Tibial nerve (tissue), 4 donors: ENCODE measurements at regions not wholly inside any gene's neighbourhood (a gene's known extent, or its start where the extent isn't known, plus 50 kb on each side); places are given as distances from the start of the nearest gene placed in this dataset.

Source experiments
- DNase-seq, 2 donors: peaks; one replicate each; pipeline ENCODE4 v3.0.0-alpha.2; 2019; ENCODE audit warnings: low spot score in 2 of 2
- H3K27ac ChIP-seq, 4 donors: fragments of 200-600 bp; sonication (generic) in 3 of 4; one replicate each; pipeline ENCODE4 v1.5.1; 2017 to 2019; ENCODE audit warnings: mild to moderate bottlenecking in 1 of 4
- H3K27me3 ChIP-seq, 2 donors: fragments of 200-600 bp; sonication (generic) in 1 of 2; one replicate each; pipeline versions ENCODE4 v1.5.1 to v1.6.0; 2017 to 2019
- H3K36me3 ChIP-seq, 3 donors: fragments of 200-600 bp; sonication (generic); one replicate each; pipeline ENCODE4 v1.5.1; 2018 to 2019
- H3K4me1 ChIP-seq, 4 donors: fragments of 200-600 bp; sonication (generic) in 3 of 4; one replicate each; pipeline ENCODE4 v1.5.1; 2017 to 2019
- H3K4me3 ChIP-seq, 4 donors: fragments of 200-600 bp; sonication (generic) in 3 of 4; one replicate each; pipeline ENCODE4 v1.5.1; 2017 to 2019; ENCODE audit warnings: mild to moderate bottlenecking in 1 of 4, moderate library complexity in 1 of 4
- H3K9me3 ChIP-seq, 4 donors: fragments of 200-600 bp; sonication (generic) in 3 of 4; one replicate each; pipeline ENCODE4 v1.5.1; 2017 to 2019
- CTCF ChIP-seq, 5 experiments: fragments of 200-600 bp in 3 of 5; fragments of 450-650 bp in 2 of 5; sonication (generic) in 3 of 5; IDR thresholded peaks; one replicate each; pipeline ENCODE4 v1.5.1; 2016 to 2019; ENCODE audit warnings: antibody characterized with exemption in 5 of 5, mild to moderate bottlenecking in 3 of 5, moderate library complexity in 2 of 5
- EP300 ChIP-seq, 2 donors: sonication (generic); formaldehyde crosslinking; IDR thresholded peaks; one replicate each; pipeline ENCODE4 v1.6.1; 2017; ENCODE audit warnings: antibody characterized with exemption in 2 of 2, mild to moderate bottlenecking in 1 of 2
- POLR2A ChIP-seq, 2 donors: fragments of 450-650 bp; IDR thresholded peaks; one replicate each; pipeline ENCODE4 v1.6.1; 2017; ENCODE audit warnings: antibody characterized with exemption in 2 of 2, mild to moderate bottlenecking in 2 of 2, moderate library complexity in 2 of 2
- WGBS, 2 donors: methylation state at CpG; one replicate each; pipeline ENCODE4 v1.1.5; 2018; 5-methylcytosine and 5-hydroxymethylcytosine counted together

- no peak overlapping the region for H3K27ac ChIP-seq
- H3K36me3 ChIP-seq: no peaks in the 10 kb centered on the region
- peaks cover 0 to 15% (median 1%) of the 10 kb centered on the region in 4 donors for H3K9me3 ChIP-seq
- H3K4me3 ChIP-seq: no peak overlapping the region
- H3K4me1 ChIP-seq: no peaks in the 10 kb centered on the region
- TF ChIP-seq POLR2A (IDR thresholded peaks at IDR 0.05) (no peak), EP300 (IDR thresholded peaks at IDR 0.05) (no peak), CTCF (IDR thresholded peaks at IDR 0.05) (no peak)
- 44 to 60% methylated on average over 1 of the region's 1 CpG for WGBS, 2 donors
- DNase-seq: no peak
- H3K27me3 ChIP-seq: peaks cover 0 to 37% of the 10 kb centered on the region in 2 donors
Measured at GRCh38 chr1:22297999-22298398, 153.7 kb upstream of the ZBTB40 start.

- no peaks in the 10 kb centered on the region for H3K36me3 ChIP-seq
- peaks cover 0 to 4% of the 10 kb centered on the region in 2 donors for H3K27me3 ChIP-seq
- TF ChIP-seq EP300 (IDR thresholded peaks at IDR 0.05) (no peak), POLR2A (IDR thresholded peaks at IDR 0.05) (no peak), CTCF (IDR thresholded peaks at IDR 0.05) (no peak)
- no peak for DNase-seq
- H3K4me1 ChIP-seq: no peaks in the 10 kb centered on the region
- no peak overlapping the region for H3K4me3 ChIP-seq
- H3K27ac ChIP-seq: no peak overlapping the region
- H3K9me3 ChIP-seq: peaks cover 0 to 22% (median 3%) of the 10 kb centered on the region in 4 donors
Measured at GRCh38 chr1:22303816-22304215, 147.8 kb upstream of the ZBTB40 start.

GRCh38 chr1:22309572-22309971, 142.1 kb upstream of the ZBTB40 start:
- DNase-seq: no peak
- H3K4me3 ChIP-seq: no peak overlapping the region
- H3K27ac ChIP-seq: no peak overlapping the region
- H3K27me3 ChIP-seq: no peaks in the 10 kb centered on the region
- peaks cover 0 to 8% (median 0%) of the 10 kb centered on the region in 4 donors for H3K9me3 ChIP-seq
- WGBS, 2 donors: 86% methylated on average over 2 of the region's 2 CpGs
- TF ChIP-seq POLR2A (IDR thresholded peaks at IDR 0.05) (no peak), CTCF (IDR thresholded peaks at IDR 0.05) (no peak), EP300 (IDR thresholded peaks at IDR 0.05) (no peak)
- no peaks in the 10 kb centered on the region for H3K4me1 ChIP-seq
- H3K36me3 ChIP-seq: no peaks in the 10 kb centered on the region

DNA sequence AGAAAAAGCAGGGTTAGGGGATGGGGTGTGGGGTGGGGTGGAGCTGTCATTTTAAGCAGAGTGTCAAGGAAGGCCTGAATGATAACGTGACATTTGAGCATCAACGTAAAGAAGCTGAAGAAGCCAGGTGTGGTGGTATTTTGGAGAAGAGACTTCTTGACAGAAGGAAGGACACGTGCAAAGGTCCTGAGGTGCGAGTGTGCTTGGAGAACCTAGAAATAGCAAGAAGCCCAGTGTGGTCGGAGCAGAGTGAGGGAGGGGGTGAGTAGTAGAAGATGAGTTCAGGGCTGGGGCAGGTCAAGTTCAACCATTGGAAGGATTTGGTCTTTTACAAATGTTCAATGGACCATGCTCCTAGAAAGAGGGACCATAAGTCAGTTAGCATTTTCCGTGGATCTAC, 140.2 kb upstream of the ZBTB40 start:
- H3K4me1 ChIP-seq: no peaks in the 10 kb centered on the region
- no peaks in the 10 kb centered on the region for H3K36me3 ChIP-seq
- H3K9me3 ChIP-seq: peaks cover 0 to 6% (median 0%) of the 10 kb centered on the region in 4 donors
- TF ChIP-seq EP300 (IDR thresholded peaks at IDR 0.05): no peak
- no peak for TF ChIP-seq POLR2A (IDR thresholded peaks at IDR 0.05)
- TF ChIP-seq CTCF (IDR thresholded peaks at IDR 0.05): no peak
- no peak overlapping the region for H3K27ac ChIP-seq
- WGBS, 2 donors: 91 to 94% methylated on average over 6 of the region's 6 CpGs
- DNase-seq: no peak
- no peak overlapping the region for H3K4me3 ChIP-seq
- no peaks in the 10 kb centered on the region for H3K27me3 ChIP-seq

- no peak for DNase-seq
- Histone ChIP-seq H3K4me3 (no peak overlapping the region), H3K9me3 (peaks cover 0 to 6% (median 0%) of the 10 kb centered on the region in 4 donors), H3K4me1 (no peaks in the 10 kb centered on the region), H3K27me3 (peaks cover 0 to 9% of the 10 kb centered on the region in 2 donors), H3K27ac (no peak overlapping the region), H3K36me3 (no peaks in the 10 kb centered on the region)
- TF ChIP-seq EP300 (IDR thresholded peaks at IDR 0.05) (no peak), POLR2A (IDR thresholded peaks at IDR 0.05) (no peak), CTCF (IDR thresholded peaks at IDR 0.05) (no peak)
- WGBS, 2 donors: 64 to 75% methylated on average over 8 of the region's 8 CpGs
Measured at GRCh38 chr1:22313321-22313720, 138.3 kb upstream of the ZBTB40 start.
